GM12878 (cell line): ENCODE measurements at regions not wholly inside any gene's neighbourhood (a gene's known extent, or its start where the extent isn't known, plus 50 kb on each side); places are given as distances from the start of the nearest gene placed in this dataset.

Experiments
- ATAC-seq: fragments of 200-7000 bp; cut with Tn5 transposase; 3 replicates; pipeline ENCODE4 v1.9.1; 2020; ENCODE audit warnings: mild to moderate bottlenecking, moderate library complexity
- BruUV-seq: library from RNA; stranded (reverse); fragments of 400-500 nt; replicated peaks from 2 replicates; lab custom pipeline; 2021; lab: Mats Ljungman, UMichigan
- CTCF ChIA-PET: fragments of 300-600 bp; sonication (Branson Sonifier 250); formaldehyde crosslinking; extraction: SDS; loops from one replicate; lab custom pipeline; 2021; ENCODE audit warnings: inconsistent platforms; lab: Yijun Ruan, JAX
- POLR2A ChIA-PET: fragments of 350-600 bp; formaldehyde crosslinking; extraction: SDS; loops from one replicate; lab custom pipeline; 2021; ENCODE audit warnings: inconsistent platforms; lab: Charles Lee
- RAD21 ChIA-PET: fragments of 300-600 bp; sonication (Branson Sonifier 250); formaldehyde crosslinking; loops from one replicate; lab custom pipeline; 2023; ENCODE audit warnings: antibody characterized with exemption; ENCODE audit not compliant: unreplicated experiment; lab: Charles Lee
- SMC1A ChIA-PET: fragments of 300-600 bp; sonication (Branson Sonifier 250); formaldehyde crosslinking; loops from one replicate; lab custom pipeline; 2023; ENCODE audit not compliant: unreplicated experiment, uncharacterized antibody; lab: Charles Lee
- DNase-seq: peaks from one replicate; pipeline ENCODE4 v3.0.0-alpha.2; 2011; ENCODE audit warnings: low read depth, low spot score
- FAIRE-seq: peaks from 3 replicates; lab custom pipeline; 2011; peaks lifted over from hg19 to GRCh38; lab: Jason Lieb, UNC
- H2AFZ ChIP-seq: 2 replicates; pipeline ENCODE4 v1.6.0; 2011; ENCODE audit warnings: low read depth, low read length, control low read depth; ENCODE audit not compliant: control insufficient read depth
- H3K27ac ChIP-seq: 2 replicates; pipeline ENCODE4 v1.5.1; 2011; ENCODE audit warnings: control low read depth; ENCODE audit not compliant: control insufficient read depth, insufficient read depth
- H3K27me3 ChIP-seq, 2 experiments: replicated peaks in 1 of 2; 2 replicates each; pipeline versions ENCODE4 v1.6.0 to v1.6.1; 2011; ENCODE audit warnings: low read length in 1 of 2; ENCODE audit not compliant: control insufficient read depth in 2 of 2, insufficient read depth in 2 of 2
- H3K36me3 ChIP-seq, 2 experiments: 2 replicates each; pipeline ENCODE4 v1.5.1; 2011; ENCODE audit warnings: low read length in 1 of 2; ENCODE audit not compliant: control insufficient read depth in 2 of 2, insufficient read depth in 2 of 2
- H3K4me1 ChIP-seq: 2 replicates; pipeline ENCODE4 v1.6.1; 2011; ENCODE audit warnings: mild to moderate bottlenecking, low read length, moderate library complexity, mixed read lengths; ENCODE audit not compliant: control insufficient read depth, insufficient read depth
- H3K4me2 ChIP-seq: 2 replicates; pipeline ENCODE4 v1.6.0; 2011; ENCODE audit warnings: control low read depth; ENCODE audit not compliant: control insufficient read depth, insufficient read depth
- H3K4me3 ChIP-seq: fragments of 200-600 bp; sonication (generic); 2 replicates; pipeline ENCODE4 v1.5.1; 2016
- H3K79me2 ChIP-seq: 2 replicates; pipeline ENCODE4 v1.6.0; 2011; ENCODE audit warnings: low read length; ENCODE audit not compliant: control insufficient read depth, insufficient read depth
- H3K9ac ChIP-seq: 2 replicates; pipeline ENCODE4 v1.8.0; 2011; ENCODE audit warnings: low read length, control low read depth, mixed read lengths; ENCODE audit not compliant: control insufficient read depth, insufficient read depth
- H3K9me3 ChIP-seq: replicated peaks from 3 replicates; pipeline ENCODE4 v1.5.1; 2011; ENCODE audit warnings: mild to moderate bottlenecking, low read length; ENCODE audit not compliant: control insufficient read depth, insufficient read depth
- H4K20me1 ChIP-seq: 2 replicates; pipeline ENCODE4 v1.6.0; 2011; ENCODE audit not compliant: control insufficient read depth, insufficient read depth
- CBX3 ChIP-seq: fragments of 200-600 bp; sonication (generic); IDR thresholded peaks from 2 replicates; pipeline ENCODE4 v1.6.1; 2016; ENCODE audit warnings: low read depth, borderline replicate concordance
- CREB1 ChIP-seq: IDR thresholded peaks from 2 replicates; pipeline ENCODE4 v1.6.1; 2012; ENCODE audit warnings: low read depth, mild to moderate bottlenecking, inconsistent platforms
- JUNB ChIP-seq: IDR thresholded peaks from 2 replicates; pipeline ENCODE4 v1.6.1; 2016; ENCODE audit warnings: antibody characterized with exemption, mild to moderate bottlenecking
- MXI1 ChIP-seq: fragments of 150-350 bp; IDR thresholded peaks from 2 replicates; pipeline ENCODE4 v1.6.1; 2011; ENCODE audit warnings: low read depth, mild to moderate bottlenecking, inconsistent platforms, low read length, improper control_type of control experiment
- NR2F1 ChIP-seq: fragments of 450-650 bp; conservative IDR thresholded peaks from 2 replicates; pipeline ENCODE4 v1.6.1; 2017; ENCODE audit warnings: mild to moderate bottlenecking
- PAX5 ChIP-seq: IDR thresholded peaks from 2 replicates; pipeline ENCODE4 v1.6.1; 2011; ENCODE audit warnings: low read depth, low read length, borderline replicate concordance
- PAX8 ChIP-seq: fragments of 450-650 bp; IDR thresholded peaks from 2 replicates; pipeline ENCODE4 v1.6.1; 2017; ENCODE audit warnings: mild to moderate bottlenecking, moderate library complexity
- WRNIP1 ChIP-seq: IDR thresholded peaks from 2 replicates; pipeline ENCODE4 v1.6.1; 2011; ENCODE audit warnings: low read depth, low read length, improper control_type of control experiment, borderline replicate concordance
- ZNF384 ChIP-seq: IDR thresholded peaks from 2 replicates; pipeline ENCODE4 v1.6.1; 2012; ENCODE audit warnings: low read depth, mild to moderate bottlenecking, low read length, improper control_type of control experiment, borderline replicate concordance
- WGBS: methylation state at CpG from one replicate; pipeline ENCODE4 v1.1.6; 2016; ENCODE audit warnings: low lambda C conversion rate; ENCODE audit not compliant: insufficient replicate concordance, insufficient coverage; ENCODE audit errors: missing lambda C conversion rate; 5-methylcytosine and 5-hydroxymethylcytosine counted together
- in situ Hi-C: fragments of 300-500 bp; cut with MboI; formaldehyde crosslinking; loops from 9 replicates; pipeline ENCODE4 v1.14.3; 2018; ENCODE audit warnings: mixed read lengths
- intact Hi-C: fragments of 100-400 bp; cut with micrococcal nuclease; formaldehyde crosslinking; loops from one replicate; pipeline ENCODE4 v1.14.2; 2022; ENCODE audit not compliant: unreplicated experiment
- TF ChIP-seq, protein P1 (sequence below): fragments of 450-650 bp; formaldehyde crosslinking; IDR thresholded peaks from 2 replicates; pipeline ENCODE4 v1.5.0; 2022; ENCODE audit warnings: mild to moderate bottlenecking, missing genetic modification characterization
- TF ChIP-seq, protein P2 (sequence below): fragments of 450-650 bp; IDR thresholded peaks from 2 replicates; pipeline ENCODE4 v1.6.1; 2018; ENCODE audit warnings: borderline replicate concordance, mild to moderate bottlenecking; ENCODE audit not compliant: partially characterized antibody
- TF ChIP-seq, protein P3 (sequence below): fragments of 450-650 bp; IDR thresholded peaks from 2 replicates; pipeline ENCODE4 v1.6.1; 2017; ENCODE audit warnings: borderline replicate concordance

GRCh38 chr12:131489718-131490117 is 221.2 kb upstream of the SFSWAP start:
- Histone ChIP-seq H3K4me3 (no peak overlapping the region), H3K36me3 (no peaks in the 10 kb centered on the region), H2AFZ (no peak overlapping the region), H4K20me1 (no peaks in the 10 kb centered on the region), H3K9me3 (no peaks in the 10 kb centered on the region), H3K79me2 (no peaks in the 10 kb centered on the region), H3K9ac (no peak overlapping the region), H3K4me1 (no peaks in the 10 kb centered on the region), H3K27me3 (no peaks in the 10 kb centered on the region), H3K27ac (no peak overlapping the region), H3K4me2 (no peak overlapping the region)
- POLR2A ChIA-PET = no interaction called here
- intact Hi-C loops (no loop called here), in situ Hi-C loops (no loop called here)
- CTCF ChIA-PET = no interaction called here
- WGBS = 8% methylated on average over 3 of the region's 3 CpGs
- DNase-seq = no peak
- TF ChIP-seq, protein P1, sequence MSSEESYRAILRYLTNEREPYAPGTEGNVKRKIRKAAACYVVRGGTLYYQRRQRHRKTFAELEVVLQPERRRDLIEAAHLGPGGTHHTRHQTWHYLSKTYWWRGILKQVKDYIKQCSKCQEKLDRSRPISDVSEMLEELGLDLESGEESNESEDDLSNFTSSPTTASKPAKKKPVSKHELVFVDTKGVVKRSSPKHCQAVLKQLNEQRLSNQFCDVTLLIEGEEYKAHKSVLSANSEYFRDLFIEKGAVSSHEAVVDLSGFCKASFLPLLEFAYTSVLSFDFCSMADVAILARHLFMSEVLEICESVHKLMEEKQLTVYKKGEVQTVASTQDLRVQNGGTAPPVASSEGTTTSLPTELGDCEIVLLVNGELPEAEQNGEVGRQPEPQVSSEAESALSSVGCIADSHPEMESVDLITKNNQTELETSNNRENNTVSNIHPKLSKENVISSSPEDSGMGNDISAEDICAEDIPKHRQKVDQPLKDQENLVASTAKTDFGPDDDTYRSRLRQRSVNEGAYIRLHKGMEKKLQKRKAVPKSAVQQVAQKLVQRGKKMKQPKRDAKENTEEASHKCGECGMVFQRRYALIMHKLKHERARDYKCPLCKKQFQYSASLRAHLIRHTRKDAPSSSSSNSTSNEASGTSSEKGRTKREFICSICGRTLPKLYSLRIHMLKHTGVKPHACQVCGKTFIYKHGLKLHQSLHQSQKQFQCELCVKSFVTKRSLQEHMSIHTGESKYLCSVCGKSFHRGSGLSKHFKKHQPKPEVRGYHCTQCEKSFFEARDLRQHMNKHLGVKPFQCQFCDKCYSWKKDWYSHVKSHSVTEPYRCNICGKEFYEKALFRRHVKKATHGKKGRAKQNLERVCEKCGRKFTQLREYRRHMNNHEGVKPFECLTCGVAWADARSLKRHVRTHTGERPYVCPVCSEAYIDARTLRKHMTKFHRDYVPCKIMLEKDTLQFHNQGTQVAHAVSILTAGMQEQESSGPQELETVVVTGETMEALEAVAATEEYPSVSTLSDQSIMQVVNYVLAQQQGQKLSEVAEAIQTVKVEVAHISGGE = no peak
- TF ChIP-seq CBX3 (no peak), WRNIP1 (no peak), PAX5 (no peak), PAX8 (no peak), ZNF384 (no peak), CREB1 (no peak), NR2F1 (no peak), MXI1 (no peak), JUNB (no peak)
- TF ChIP-seq, protein P2, sequence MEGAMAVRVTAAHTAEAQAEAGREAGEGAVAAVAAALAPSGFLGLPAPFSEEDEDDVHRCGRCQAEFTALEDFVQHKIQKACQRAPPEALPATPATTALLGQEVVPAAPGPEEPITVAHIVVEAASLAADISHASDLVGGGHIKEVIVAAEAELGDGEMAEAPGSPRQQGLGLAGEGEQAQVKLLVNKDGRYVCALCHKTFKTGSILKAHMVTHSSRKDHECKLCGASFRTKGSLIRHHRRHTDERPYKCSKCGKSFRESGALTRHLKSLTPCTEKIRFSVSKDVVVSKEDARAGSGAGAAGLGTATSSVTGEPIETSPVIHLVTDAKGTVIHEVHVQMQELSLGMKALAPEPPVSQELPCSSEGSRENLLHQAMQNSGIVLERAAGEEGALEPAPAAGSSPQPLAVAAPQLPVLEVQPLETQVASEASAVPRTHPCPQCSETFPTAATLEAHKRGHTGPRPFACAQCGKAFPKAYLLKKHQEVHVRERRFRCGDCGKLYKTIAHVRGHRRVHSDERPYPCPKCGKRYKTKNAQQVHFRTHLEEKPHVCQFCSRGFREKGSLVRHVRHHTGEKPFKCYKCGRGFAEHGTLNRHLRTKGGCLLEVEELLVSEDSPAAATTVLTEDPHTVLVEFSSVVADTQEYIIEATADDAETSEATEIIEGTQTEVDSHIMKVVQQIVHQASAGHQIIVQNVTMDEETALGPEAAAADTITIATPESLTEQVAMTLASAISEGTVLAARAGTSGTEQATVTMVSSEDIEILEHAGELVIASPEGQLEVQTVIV = no peak
- TF ChIP-seq, protein P3, sequence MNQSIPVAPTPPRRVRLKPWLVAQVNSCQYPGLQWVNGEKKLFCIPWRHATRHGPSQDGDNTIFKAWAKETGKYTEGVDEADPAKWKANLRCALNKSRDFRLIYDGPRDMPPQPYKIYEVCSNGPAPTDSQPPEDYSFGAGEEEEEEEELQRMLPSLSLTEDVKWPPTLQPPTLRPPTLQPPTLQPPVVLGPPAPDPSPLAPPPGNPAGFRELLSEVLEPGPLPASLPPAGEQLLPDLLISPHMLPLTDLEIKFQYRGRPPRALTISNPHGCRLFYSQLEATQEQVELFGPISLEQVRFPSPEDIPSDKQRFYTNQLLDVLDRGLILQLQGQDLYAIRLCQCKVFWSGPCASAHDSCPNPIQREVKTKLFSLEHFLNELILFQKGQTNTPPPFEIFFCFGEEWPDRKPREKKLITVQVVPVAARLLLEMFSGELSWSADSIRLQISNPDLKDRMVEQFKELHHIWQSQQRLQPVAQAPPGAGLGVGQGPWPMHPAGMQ = no peak
- FAIRE-seq = no peak
- ATAC-seq = no peak
- SMC1A ChIA-PET = interaction anchor here (1.0 kb wide), 1 partner anchor 22 kb away, joined by 3 read pairs; no protein-coding TSS in a partner anchor
- no TSS peak for BruUV-seq
- RAD21 ChIA-PET = no interaction called here
